ENCODE measurements at regions not wholly inside any gene's neighbourhood (a gene's known extent, or its start where the extent isn't known, plus 50 kb on each side); places are given as distances from the start of the nearest gene placed in this dataset.

DNA sequence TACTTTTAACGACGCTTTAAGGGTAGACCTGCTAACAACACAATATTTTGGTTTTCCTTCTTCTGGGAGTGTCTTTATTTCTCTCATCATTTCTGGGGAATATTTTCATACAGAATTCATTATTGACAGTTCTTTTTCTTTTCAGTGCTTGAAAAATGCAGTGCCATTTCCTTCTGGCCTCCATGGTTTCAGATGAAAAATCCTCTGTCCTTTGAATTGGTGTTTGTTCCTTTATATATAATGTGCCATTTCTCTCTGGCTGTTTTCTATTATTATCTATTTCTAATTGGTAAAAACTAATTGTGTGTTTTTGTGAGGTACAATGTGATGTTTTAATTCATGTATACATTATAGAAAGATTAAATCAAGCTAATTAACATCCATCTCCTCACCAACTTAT is 194.3 kb upstream of the S1PR3 start:
- no peak for TF ChIP-seq POLR2AphosphoS5 (IDR thresholded peaks at IDR 0.05)
- TF ChIP-seq, protein P1, sequence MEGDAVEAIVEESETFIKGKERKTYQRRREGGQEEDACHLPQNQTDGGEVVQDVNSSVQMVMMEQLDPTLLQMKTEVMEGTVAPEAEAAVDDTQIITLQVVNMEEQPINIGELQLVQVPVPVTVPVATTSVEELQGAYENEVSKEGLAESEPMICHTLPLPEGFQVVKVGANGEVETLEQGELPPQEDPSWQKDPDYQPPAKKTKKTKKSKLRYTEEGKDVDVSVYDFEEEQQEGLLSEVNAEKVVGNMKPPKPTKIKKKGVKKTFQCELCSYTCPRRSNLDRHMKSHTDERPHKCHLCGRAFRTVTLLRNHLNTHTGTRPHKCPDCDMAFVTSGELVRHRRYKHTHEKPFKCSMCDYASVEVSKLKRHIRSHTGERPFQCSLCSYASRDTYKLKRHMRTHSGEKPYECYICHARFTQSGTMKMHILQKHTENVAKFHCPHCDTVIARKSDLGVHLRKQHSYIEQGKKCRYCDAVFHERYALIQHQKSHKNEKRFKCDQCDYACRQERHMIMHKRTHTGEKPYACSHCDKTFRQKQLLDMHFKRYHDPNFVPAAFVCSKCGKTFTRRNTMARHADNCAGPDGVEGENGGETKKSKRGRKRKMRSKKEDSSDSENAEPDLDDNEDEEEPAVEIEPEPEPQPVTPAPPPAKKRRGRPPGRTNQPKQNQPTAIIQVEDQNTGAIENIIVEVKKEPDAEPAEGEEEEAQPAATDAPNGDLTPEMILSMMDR (IDR thresholded peaks at IDR 0.05), result no peak
- TF ChIP-seq POLR2A (IDR thresholded peaks at IDR 0.05; ENCODE audit: low read depth), result no peak
